Hepatocyte (in vitro differentiated cells): ENCODE measurements at regions not wholly inside any gene's neighbourhood (a gene's known extent, or its start where the extent isn't known, plus 50 kb on each side); places are given as distances from the start of the nearest gene placed in this dataset.

Experiments used
- EZH2 ChIP-seq: fragments of 200-600 bp; sonication (generic); IDR thresholded peaks from 2 replicates; pipeline ENCODE4 v1.6.1; 2016; ENCODE audit warnings: antibody characterized with exemption, mild to moderate bottlenecking, borderline replicate concordance
- EZH2phosphoT487 ChIP-seq: fragments of 200-600 bp; sonication (generic); IDR thresholded peaks from one replicate; pipeline ENCODE4 v1.6.1; 2018; ENCODE audit warnings: antibody characterized with exemption, mild to moderate bottlenecking, low read depth, moderate library complexity; ENCODE audit not compliant: unreplicated experiment, severe bottlenecking
- TF ChIP-seq, protein P1 (sequence below): fragments of 200-600 bp; sonication (generic); IDR thresholded peaks from 2 replicates; pipeline ENCODE4 v1.5.1; 2016; ENCODE audit warnings: antibody characterized with exemption, mild to moderate bottlenecking; ENCODE audit not compliant: poor library complexity

DNA sequence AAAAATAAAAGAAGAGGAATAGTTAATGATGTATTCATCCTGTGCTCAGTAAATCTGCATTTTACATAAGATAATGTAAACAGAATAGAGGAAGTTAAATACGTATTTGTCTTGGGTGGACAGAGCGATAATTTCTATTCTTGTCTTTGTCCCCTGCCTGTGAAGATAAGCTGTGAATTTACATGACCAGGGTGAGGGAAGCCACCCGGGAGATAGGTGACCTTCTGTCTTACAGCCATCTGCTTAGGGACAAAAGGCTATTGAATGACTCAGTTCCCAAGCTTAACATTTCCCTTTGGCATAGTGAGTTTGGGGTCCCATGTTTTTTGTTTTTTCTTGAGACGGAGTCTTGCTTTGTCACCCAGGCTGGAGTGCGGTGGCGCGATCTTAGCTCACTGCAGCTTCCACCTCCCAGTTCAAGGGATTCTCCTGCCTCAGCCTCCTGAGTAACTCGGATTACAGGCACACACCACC is 88.7 kb upstream of the KCTD7 start:
- TF ChIP-seq EZH2phosphoT487 (no peak), EZH2 (no peak)
- TF ChIP-seq, protein P1, sequence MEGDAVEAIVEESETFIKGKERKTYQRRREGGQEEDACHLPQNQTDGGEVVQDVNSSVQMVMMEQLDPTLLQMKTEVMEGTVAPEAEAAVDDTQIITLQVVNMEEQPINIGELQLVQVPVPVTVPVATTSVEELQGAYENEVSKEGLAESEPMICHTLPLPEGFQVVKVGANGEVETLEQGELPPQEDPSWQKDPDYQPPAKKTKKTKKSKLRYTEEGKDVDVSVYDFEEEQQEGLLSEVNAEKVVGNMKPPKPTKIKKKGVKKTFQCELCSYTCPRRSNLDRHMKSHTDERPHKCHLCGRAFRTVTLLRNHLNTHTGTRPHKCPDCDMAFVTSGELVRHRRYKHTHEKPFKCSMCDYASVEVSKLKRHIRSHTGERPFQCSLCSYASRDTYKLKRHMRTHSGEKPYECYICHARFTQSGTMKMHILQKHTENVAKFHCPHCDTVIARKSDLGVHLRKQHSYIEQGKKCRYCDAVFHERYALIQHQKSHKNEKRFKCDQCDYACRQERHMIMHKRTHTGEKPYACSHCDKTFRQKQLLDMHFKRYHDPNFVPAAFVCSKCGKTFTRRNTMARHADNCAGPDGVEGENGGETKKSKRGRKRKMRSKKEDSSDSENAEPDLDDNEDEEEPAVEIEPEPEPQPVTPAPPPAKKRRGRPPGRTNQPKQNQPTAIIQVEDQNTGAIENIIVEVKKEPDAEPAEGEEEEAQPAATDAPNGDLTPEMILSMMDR: no peak
